HG02885 (cell line): ENCODE measurements at regions not wholly inside any gene's neighbourhood (a gene's known extent, or its start where the extent isn't known, plus 50 kb on each side); places are given as distances from the start of the nearest gene placed in this dataset.
A peak's percentile ranks its signal among the peaks of the same experiment; 100 is the strongest.
"Not testable (repeated sequence)": the region's sequence is repeated elsewhere in the genome, so short reads cannot be mapped to it uniquely, and the experiment has no call there.

Experiments
- ATAC-seq: cut with Tn5 transposase; IDR thresholded peaks from one replicate; pipeline ENCODE4 v1.9.1; 2021; ENCODE audit warnings: mild to moderate bottlenecking; ENCODE audit not compliant: unreplicated experiment, poor library complexity

DNA sequence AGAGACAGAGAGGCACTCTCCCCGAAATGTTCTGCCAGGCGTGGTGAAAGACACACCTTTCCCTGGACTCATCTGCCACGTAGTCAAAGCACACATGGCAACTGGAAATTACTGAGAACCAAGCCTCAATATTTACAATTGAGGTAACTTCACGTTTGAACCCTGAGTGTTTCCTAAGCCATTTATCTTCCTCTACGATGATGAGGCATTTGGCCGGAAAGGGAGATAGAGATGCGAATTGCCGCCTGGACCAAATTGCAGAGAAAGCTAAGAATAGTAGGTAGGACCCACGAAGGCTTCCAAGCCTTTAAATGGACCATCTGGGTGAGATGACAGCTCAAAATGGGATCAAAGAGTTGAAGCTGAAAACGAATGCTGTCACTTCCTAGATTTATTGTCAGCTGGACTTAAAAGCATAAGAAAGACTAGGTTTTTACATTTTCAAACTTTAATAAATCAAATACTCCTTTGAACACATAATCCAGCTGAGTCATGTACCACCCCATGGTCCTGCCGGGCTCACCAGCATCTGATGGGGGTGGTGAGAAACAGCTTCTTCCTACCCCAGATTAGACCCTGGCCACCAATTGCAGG lies 135.6 kb upstream of the LYZL2 start:
- no peak for ATAC-seq

DNA sequence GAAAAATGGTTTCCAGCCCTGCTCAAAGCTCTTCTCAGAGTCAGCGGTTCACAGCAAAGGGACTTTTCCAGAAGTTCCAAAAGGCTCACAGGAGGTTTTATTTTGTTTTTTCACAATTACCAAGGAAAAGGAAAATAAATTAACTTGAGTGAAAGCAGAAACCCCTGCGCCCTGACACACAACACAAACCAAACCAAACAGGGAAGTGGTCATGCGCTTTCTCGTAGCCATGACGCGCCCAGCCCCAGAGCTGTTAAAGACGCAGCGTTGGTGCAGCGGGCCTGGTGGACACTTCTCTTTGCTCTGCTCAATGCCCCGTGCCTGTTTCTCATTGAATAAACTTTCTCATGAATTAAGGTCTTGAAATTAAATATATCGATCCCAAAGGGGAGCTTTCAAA lies 134.4 kb upstream of the LYZL2 start:
- no peak for ATAC-seq

DNA sequence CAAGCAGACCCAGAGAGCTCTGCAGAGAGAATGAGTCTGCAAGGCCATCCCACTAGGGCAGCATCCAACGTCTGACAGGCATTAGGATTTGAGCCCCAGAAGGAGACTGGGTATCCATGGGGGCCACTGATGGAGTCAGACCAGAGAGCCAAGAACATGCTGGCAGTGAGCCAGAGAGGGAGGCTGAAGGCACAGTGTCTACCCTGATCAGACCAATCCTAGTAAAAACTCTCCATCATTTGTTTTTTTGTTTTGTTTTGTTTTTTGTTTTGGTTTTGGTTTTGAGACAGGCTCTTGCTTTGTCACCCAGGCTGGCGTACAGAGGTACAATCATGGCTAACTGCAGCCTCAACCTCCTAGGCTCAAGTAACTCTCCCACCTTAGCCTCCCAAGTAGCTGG lies 133.1 kb upstream of the LYZL2 start:
- no peak for ATAC-seq

DNA sequence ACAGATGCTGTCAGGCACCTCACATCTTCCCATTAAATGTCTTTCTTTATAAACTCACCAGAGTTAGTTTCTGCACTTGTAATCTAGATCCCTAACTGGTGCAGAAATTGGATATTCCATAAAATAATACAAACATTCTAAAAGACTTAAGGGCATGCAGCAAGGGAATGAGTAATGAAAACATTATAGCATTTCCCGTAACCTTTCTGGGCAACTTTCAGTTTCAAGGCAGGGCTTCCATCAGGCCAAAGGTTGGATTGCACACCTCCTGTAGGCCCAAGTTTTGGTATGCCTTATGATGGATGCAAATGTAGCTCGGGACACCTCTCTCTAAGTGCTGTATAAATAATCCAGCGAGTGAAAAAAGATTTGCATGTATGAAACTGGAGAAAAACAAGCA lies 129.9 kb upstream of the LYZL2 start:
- ATAC-seq = no peak

DNA sequence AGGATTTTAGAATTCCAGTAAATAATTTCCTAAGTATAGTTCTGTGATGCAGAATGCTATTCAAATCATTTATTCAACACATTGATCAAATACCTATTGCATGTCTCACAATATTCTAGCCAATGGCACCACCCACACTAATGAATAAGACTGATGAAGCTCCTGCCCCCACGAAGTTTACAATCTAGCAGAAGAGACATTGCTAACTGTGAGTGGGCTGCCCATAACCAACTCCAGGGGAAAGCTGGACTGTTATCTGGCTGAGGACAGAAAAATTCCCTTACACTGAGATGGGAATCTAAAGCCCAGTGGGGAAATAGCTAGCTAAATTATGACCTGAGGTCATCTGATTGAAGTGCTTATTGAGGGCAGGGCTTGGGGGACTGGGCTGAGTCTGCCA lies 128.8 kb upstream of the LYZL2 start:
- no peak for ATAC-seq

DNA sequence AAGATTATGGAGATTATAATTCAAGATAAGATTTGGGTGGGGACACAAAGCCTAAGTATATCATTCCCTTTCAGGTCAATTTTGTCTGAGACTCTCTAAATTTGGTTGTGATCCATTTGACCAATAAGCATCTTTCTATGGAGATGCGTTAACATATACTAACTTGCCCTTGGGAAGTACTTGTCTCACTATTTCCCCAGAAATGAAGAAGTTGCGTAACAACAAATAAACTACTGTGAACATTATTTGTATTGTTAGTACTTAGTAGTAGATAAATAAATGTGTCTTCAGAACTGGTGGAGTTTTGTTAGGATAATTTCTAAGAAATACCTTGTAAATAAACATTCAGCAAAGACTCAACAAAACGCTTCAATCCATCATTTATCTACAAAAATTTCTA lies 127.3 kb upstream of the LYZL2 start:
- ATAC-seq = no peak

DNA sequence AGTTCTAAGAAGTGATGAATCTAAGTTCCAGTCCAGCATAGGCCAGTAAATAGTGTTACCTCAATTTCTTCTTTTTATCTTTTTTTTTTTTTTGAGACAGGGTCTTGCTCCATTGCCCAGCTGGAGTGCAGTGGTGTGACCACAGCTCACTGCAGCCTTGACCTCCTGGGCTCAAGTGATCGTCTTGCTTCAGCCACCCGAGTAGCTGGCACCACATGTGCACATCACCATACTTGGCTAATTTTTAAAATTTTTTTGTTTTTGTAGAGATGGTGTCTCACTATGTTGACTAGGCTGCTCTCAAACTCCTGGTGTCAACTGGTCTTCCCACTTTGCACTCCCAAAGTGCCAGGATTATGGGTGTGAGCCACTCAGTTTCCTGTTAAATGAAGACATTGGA lies 126.6 kb upstream of the LYZL2 start:
- no peak for ATAC-seq

DNA sequence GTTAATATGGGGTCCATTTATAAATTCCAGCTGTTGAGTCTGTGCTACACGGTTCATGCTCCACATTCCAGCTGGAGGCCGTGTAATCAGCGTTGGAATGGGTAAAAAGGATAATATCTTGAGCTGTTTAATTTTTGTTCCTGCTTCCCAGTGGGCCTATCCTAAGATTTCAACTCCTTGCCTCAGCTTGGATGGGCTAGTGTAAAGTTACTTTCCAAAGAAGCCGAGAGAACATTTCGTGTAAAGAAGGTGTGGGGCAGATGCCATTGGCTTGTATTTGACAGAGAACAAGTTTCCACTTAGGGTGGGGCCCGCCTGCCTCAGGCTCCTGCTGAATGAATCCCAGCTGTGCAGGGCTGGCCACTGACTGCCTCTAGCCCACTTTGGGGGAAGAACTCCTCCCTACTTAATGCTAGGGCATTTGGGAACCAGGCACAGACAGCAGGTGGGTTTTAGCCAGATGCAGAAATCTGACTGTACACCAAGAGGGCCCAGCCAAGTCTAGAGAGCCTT lies 125.9 kb upstream of the LYZL2 start:
- no peak for ATAC-seq

DNA sequence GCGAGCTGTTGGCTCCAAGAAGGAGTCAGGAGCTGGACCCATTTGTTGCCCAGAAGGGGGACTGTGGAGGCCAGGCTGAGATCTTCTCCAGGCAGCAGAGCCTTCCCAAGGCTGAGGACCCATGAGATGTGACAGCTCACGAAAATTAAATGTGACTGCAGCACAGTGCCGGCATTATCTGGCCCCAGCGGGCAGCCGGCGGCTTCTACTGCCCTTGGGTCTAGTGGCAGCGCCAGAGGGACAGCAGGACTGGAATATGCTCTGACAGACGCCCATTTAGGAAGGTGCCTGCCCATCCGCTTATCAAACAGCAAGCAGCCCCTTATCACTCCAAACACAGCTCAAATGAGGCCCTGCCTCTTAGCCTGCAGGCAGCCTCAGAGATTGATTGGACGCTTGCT lies 122.9 kb upstream of the LYZL2 start:
- no peak for ATAC-seq

DNA sequence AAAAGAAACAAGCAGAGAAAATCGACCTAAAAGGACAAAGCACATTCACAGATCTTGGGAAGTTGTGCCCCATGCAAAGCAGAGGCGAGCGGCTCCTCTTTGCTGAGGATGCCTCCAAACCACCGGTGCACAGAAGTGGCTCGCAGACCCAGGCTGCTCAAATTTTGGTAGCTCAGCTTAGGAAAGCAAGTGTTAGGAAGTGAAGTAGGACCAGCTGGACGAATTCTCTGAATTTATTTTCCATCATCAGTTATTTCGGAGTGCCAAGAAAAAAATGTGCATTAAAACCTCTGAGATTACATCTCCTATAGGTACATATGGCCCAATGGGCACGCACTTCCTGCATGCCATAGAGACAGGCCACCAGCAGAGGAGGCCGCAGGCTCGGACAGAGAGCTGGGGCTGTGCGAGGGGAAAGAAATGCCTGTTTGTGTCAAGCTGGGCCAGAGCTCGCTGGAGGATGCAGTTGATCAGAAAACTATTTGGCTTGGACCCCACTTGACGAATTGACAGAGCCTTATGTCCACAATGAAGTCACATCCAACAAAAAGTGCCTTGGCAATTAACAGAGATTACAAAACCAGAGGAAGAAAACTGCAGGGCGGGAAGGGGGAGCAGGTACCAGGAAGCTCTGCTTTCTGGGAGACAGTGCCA lies 122.3 kb upstream of the LYZL2 start:
- peak; percentile 82 for ATAC-seq

DNA sequence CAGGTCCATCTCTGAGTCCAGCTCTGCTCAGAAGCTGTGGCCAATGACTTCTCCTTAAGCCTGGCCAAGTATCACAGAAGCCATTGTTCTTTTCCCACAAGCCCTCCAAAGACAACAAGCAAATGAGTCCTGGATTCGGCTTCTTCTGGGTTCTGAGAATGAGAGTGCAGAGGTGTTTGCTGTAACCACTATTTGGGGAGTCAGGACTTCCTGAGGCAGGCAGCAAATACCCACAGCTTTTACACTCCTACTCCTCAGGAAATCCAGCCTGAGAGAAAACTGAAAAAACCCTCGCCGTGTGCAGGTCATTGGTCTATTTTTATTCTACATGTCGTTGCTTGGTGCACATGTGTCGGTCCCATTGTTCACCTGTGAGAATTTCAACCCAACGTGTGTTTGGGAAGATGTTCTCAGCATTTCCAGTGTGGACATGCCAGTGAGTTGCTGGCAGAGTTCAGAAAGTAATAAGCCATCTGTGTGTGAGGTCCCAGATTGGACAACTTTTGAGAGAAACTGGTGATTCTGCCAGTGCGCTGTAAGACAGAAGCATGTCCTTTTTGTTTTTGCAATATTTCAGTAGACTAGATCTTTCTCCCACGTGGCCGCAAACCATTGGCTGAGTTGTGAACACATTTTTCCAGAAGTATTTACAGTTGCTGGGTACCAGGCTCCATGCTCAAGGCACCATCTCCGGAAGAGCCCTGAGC lies 121.6 kb upstream of the LYZL2 start:
- peak; percentile 52 for ATAC-seq

DNA sequence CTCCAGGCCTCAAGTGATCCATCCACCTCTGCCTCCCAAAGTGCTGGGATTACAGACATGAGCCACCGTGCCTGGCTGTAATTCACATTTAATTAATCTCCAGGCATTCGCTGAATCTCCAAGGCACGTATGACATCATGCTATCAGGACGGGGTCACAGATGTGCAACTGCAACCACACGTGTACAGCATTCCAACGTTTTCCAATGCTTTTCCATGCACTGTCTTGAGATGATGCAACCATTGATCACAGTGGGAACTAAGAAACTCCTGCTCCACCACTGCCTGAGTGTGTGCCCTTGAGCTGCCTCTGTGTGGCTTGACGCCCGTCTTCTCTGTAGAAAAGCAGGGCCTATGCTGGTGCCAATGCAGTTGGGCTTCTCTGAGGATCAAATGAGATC lies 119.8 kb upstream of the LYZL2 start:
- ATAC-seq = no peak

DNA sequence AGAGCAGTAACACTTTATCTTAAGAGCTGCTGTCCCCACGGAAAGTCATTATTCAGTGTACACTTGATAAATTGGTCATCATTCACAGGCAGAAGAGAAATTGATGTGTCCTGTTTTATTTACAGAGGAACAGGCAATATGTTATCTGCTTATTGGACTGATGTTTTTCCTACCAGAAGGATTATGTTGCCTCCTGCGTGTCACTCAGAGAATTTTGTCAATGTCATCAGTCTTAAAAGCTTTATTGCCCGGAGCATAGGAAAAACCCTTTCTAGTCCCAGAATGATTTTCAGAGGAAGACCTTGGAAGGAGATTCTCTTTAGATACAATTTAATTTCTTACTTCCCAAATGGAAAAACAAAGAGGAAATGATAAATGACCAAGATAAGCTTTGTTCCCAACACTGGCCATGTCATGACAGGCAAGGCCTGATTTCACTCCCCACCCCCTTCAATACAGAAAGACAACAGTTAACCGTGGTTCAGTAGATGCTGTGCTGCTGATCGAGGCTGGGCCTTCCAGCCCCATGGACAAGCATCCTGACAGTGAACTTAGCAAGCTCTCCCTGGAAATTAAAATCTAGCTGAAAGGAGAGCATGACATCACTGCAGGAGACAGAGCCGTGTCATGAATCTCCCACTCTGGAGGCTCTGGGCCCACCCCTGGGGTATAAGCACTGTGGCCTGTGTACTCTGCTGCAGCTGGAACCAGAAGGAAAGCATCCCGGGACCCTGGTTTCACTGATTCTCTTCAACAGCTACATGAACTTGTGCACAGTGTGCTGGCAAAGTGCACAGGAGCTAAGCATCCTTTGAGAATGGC lies 118.8 kb upstream of the LYZL2 start:
- no peak for ATAC-seq

DNA sequence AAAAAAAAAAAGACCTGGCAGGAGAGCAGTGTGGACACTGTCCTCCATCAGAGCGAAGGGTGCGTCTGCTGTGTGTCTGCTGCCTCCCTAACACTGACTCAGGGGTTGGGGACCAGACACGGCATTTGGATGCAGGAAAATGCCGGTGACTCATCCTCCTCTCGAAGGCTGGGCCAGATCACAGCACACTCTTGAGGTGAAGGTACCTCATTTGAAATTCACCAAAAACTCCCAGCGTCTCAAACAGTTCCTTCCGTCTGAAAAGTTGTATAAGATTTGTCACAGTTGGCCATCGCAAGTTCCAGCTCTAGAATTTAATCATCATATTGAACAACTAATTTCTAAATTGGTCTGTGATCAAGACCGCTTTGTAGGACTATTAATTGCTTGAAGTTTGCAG lies 118.1 kb upstream of the LYZL2 start:
- no peak for ATAC-seq

DNA sequence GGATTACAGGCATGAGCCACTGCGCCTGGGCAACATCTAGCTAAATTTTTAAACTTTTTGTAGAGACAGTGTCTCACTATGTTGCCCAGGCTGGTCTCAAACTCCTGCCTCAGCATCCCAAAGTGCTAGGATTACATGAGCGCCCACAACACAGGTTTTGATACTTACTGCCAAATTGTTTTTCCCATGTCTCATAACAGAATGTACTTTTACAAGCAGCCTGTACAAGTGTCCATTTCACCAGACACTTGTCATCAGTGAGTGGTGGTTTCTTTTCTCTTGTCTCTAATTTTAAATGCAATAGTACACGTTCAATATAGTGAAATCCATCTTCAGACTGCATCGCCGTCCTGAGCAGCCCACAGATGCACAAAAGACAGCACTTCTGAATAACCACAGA lies 116.4 kb upstream of the LYZL2 start:
- no peak for ATAC-seq

DNA sequence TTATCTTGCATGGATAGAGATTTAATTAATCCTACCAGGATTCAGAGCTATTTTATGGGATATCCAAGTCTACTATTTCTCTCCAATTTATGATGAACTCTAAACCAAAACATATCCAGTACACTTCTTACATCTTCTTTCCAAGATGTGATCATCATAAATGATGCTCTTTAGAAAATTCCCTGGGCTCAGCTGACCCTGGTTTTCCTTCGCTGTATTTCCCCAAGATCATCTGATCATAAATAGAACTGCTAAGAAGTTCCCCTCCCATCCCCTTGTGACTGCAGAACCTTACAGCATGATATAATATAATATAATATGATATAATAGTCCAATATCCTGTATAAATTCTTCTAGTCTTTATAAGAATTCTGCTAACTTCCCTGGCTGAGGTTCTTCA lies 114.6 kb upstream of the LYZL2 start:
- ATAC-seq = no peak

DNA sequence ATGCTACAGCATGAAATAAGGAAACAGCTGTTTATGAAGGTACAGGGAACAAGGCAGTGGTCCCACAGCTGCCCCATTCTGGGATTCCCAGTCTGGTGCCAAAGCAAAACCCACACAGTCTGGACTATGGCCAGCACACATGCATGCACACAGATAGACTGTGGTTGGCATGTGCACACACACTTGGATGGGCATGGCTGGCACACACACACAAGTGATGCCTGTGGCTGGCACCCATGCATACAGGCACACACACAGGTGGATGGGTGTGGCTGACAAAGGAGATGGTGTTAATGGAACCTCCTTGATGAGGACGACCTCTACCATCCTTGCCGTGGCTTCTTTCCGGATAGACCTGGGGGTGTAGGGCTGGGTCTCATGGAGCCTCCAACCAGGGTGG lies 114.0 kb upstream of the LYZL2 start:
- ATAC-seq = no peak

DNA sequence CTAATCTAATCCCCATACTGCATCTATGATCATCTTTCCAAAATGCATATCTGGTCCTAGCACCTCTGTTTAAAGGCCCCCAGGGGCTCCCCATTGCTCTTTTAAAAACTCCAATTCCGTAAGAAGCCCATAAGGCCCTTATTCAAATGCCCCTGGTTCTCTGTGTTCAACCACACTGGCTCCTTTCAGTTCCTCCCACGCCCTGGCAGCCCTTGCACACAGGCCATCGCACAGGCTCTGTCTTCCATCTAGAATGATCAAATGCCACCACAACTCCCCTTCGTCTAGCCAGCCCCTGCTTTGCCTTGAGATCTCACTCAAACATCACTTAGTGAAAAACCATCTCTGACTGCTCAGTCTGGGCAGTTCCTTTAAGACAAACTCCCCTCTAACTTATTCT lies 112.9 kb upstream of the LYZL2 start:
- peak; percentile 64 for ATAC-seq

DNA sequence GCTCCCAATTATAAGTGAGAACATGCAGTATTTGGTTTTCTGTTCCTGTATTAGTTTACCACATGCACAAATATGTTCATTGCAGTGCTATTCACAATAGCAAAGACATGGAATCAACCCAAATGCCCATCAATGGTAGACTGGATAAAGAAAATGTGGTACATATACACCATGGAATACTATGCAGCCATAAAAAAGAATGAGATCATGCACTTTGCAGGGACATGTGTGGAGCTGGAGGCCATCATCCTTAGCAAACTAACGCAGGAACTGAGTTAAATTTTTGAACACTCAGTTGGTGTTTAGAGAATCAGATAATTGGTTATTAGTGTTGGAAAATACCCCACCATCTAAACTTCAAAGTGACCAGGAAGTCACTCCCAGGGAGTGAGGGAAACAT lies 111.2 kb upstream of the LYZL2 start:
- not testable (repeated sequence) for ATAC-seq

DNA sequence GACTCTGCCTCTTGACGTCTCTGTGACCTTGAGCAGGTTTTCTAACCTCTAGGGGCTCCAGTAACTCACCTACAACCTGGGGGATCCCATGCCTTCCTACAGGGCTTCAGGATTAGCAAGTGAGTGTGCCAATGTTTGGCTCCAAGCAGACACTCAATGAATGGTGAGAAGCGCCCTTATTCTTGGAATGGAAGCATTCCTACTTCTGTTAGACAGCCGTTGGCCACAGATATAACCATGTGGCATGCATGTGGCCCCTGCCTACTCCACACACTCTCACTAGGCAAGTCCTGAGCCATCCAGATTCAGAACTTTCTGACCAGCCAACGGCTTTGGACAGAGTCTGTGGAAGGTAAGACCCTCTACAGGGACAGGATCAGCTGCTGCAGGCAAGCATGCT lies 108.9 kb upstream of the LYZL2 start:
- ATAC-seq = no peak

DNA sequence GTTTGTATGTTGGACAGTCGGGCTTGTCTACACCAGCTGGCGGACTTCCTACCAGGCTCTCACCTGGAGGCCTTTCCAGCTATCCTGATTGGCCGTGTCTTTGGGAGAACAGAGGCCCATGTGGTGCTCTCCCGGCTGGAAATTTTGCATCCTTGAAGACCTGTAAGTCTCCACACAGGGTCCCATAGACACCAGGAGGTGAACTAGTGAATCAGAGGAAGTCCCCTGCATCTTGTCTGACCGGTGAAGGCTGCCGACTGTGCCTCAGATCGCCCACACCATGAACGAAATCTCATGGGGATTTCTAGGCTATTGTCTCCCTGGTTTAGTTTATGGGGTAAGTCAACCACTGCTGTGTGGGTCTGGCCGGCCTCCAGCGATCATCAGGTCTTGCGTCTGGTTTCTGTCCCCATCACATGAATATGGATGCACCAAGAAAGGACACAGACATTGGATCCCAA lies 108.4 kb upstream of the LYZL2 start:
- ATAC-seq = peak; percentile 57
